Jurkat, Clone E6-1 (cell line): ENCODE measurements at regions not wholly inside any gene's neighbourhood (a gene's known extent, or its start where the extent isn't known, plus 50 kb on each side); places are given as distances from the start of the nearest gene placed in this dataset.
"Not testable (repeated sequence)": the region's sequence is repeated elsewhere in the genome, so short reads cannot be mapped to it uniquely, and the experiment has no call there.

Experiments used
- DNase-seq: peaks from one replicate; pipeline ENCODE4 v3.0.0-alpha.2; 2011; ENCODE audit warnings: low read depth, low spot score
- H3K4me3 ChIP-seq: 2 replicates; pipeline ENCODE4 v1.5.1; 2011; ENCODE audit warnings: mild to moderate bottlenecking, low read length, control low read depth, moderate library complexity

DNA sequence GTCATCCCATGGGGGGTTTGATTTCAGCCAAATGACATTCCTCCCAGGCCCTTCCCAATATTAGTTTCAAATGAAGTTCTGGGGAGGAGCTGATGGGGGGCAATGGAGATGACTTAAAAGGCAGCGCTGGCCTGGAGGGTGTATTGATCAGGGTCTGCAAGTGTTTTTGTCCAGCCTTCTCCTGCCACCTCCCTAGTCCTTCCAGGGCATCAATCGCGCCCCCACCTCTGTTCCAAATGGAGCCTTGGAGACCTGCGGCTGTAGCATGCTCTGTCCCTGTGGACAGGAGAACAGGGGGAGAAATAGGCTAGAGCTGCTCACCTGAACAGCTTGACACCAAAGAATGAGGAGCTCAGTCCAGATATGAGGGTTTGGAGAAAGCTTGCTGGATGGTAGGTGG, 386.8 kb upstream of the PODXL start:
- no peak overlapping the region for H3K4me3 ChIP-seq
- no peak for DNase-seq

DNA sequence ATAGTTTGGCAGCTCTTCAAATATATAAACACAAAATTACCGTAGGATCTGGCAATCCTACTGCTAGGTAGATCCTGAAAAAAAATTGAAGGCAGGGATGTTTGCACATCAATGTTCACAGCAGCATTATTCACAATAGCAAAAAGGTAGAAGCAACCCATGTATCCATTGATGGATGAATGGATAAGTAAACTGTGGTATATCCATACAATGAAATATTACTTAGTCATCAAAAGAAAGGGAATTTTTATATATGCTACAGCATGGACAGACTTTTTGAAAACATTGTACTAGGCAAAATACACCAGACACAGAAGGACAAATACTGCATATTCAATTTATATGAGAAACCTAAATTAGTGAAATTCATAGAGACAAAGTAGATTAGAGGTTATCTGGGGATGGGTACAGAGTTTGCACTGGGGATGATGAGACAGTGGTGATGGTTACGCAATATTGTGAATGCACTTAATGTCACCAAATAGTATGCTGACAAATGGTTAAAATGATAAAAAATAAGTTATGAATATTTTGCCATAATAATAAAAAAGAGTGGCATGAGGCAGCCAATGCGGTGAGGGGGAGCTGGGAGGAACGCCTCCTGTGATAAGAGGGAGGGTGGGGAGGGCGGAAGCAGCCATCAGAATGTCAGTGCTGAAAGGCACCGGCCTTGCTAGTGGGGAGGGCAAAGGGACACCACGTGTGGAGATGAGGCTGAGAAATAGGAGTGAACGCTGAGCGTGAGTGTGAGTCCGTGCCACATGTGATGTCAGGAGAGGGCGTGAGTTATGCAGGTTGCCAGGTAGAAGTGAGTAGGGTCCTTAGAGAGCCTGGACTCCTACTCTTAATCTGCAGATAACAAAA, 386.1 kb upstream of the PODXL start:
- no peak for DNase-seq
- H3K4me3 ChIP-seq = no peak overlapping the region

DNA sequence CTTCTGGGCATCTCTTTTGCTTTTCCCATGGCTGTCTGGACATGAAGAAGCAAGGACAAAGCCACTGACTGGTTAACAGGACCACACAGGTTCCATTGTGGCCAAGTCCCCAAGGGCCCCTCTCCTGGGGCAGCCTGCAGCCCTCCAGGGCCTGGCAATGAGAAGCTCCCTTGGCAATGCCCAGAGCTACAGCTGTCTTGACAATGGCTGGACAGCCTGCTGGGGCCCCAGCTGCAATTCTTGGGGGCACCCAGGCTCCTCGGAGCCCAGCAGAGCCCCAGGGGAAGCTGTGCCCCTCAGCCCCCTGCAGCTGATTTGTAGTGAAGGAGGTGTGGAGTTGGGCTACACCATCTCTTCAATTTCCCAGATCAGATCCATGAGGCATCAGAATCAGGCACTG, 384.9 kb upstream of the PODXL start:
- no peak overlapping the region for H3K4me3 ChIP-seq
- DNase-seq = no peak

DNA sequence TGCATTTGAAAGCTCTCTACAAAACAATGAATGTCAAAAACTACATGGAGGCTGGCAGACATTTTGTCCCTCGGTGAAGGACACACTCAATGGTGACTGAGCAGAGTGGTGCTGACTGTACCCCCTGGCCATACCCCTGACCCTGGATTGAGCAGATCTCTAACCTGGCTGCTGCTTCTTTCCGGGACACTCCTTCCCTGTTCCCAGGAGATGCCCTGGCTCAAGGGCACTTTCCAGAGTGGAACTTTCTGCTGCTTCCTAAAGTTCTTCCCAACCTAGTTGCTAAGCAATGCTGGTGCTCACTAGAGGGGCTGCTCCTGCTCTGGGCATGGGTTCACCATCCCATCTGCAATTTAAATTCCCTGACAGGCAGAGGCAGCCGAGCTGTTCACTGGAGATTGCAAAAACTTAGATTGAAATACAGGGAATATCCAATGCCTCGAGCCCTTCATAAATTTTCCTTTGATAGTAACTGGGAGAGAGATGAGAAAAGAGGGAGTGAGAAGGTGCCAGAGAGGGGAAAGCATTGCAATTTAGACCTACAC, 384.3 kb upstream of the PODXL start:
- no peak overlapping the region for H3K4me3 ChIP-seq

DNA sequence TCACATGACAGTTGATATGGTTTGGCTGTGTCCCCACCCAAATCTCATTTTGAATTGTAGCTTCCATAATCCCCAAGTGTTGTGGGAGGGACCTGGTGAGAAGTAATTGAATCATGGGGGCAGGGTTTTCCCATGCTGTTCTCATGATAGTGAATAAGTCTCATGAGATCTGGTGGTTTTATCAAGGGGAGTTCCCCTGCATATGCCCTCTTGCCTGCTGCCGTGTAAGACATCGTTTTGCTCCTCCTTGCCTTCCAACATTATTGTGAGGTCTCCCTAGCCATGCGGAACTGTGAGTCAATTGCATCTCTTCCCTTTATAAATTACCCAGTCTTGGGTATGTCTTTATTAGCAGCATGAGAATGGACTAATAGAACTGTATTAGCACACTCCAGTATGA, 382.4 kb upstream of the PODXL start:
- not testable (repeated sequence) for H3K4me3 ChIP-seq, DNase-seq

More for the DNA sequence above, 384.3 kb upstream of the PODXL start:
- DNase-seq = no peak

DNA sequence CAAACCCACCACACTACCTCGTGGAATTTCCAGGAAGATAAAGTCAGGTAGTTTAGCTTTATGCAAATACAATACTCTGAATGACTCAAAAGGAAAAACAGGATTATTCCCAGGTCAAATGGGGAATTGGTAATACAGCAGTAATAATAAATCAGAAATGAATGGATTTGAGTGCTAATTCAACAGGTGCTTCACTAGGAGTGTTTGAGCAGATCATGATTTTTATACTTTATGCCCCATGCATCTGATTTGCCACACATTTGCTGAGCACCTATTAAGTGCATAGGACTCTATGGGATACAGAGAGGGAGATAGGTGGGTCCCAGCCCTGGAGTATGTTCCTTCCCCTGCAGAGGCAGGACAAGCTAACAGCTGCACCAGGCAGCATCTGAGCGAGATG, 381.4 kb upstream of the PODXL start:
- no peak for DNase-seq
- H3K4me3 ChIP-seq = no peak overlapping the region

DNA sequence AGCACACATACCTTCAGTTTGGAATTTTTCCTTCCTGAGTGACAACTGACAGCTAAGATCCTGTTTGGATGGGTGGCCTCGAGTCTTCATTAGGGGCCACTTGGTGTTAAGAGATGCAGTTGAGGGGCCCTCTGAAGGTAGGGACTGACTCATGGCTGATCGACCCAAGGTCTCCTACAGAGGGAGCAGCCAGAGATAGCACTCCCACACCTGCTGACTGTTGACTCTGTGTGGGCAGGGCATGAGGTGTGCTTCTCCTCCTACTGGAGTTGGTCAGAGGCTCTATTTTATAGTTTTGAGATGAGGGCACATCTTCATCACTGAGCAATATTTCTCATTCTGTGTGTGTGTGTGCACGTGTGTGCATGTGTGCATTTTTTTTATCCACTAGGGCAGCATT, 378.8 kb upstream of the PODXL start:
- H3K4me3 ChIP-seq = no peak overlapping the region
- DNase-seq = no peak

DNA sequence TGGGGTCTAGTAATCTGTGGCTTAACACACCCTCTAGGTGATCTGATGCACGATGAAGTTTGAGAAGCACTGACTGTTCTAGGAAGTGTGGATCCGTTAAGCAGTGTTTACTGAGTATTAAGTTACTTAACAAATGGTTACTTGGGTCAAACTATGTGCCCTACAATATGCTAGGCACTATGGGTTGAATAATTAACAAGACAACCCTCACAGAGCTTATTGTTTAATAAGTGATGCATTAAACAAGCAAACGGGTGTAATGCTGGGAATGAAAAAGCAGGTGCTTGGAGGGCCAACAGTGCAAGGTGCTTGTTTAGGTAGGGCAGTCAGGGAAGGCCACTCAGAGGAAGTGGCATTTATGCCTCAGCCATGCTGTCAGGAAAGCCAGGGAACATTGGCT, 378.0 kb upstream of the PODXL start:
- no peak for DNase-seq
- no peak overlapping the region for H3K4me3 ChIP-seq

DNA sequence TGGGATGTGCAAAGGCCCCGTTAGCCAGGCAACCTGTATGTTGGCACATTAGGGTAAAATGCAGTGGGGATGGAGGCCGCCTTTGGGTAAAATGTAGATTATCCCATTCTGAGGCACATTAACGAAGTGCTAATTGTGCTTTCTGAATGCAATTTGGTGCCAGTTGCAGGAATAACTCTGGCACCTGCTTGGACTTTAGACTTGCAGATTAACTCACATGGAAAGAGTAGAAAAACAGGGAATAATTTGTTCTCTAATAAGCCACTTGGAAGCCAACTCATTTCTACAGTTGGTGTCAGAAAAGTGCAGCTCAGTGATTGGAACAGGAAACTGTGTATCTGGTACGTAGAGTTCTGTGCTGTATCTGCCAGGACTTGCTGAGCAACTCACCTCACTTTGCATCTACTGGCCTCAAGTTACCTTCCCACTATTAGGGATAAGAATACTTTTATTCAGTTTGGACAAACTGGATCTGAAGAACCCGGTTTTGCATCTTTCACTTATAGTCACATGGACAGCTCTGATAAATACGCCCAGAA, 377.4 kb upstream of the PODXL start:
- no peak for DNase-seq
- H3K4me3 ChIP-seq = no peak overlapping the region

DNA sequence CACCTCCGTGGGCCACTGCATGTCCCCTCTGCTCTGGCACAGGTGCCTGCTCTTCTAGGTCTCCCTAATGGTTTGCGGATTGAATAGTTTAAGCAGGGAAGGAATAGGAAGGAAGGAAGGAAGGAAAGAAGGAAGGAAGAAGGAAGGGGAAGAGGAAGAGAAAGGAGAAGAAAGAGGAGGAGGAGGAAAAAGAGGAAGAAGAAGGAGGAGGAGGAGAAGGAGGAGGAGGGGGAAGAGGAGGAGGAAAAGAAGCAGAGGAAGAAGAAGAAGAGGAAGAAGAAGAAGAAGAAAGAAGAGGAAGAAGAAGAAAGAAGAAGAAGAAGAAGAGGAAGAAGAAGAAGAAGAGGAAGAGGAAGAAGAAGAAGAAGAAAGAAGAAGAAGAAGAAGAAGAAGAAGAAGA, 376.8 kb upstream of the PODXL start:
- not testable (repeated sequence) for H3K4me3 ChIP-seq, DNase-seq

DNA sequence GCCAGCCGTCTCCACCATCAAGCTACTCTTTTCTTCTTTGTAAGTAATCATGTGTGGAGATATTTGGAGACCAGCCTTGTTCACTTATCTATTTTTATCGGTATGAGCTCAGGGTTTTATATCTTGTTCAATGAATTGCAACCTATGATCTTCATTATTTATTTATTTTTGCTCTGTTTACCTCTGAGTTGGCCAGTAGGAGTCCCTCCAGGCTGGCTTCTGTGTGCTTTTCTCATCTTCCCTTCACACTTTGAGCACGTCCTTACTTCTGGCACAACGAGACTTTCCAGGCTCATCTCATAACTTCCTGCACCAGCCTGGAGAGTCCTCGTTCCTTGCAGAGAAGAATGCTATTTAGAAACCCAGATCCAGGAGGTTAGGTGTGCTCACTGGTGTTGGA, 375.8 kb upstream of the PODXL start:
- DNase-seq = no peak
- H3K4me3 ChIP-seq = no peak overlapping the region

DNA sequence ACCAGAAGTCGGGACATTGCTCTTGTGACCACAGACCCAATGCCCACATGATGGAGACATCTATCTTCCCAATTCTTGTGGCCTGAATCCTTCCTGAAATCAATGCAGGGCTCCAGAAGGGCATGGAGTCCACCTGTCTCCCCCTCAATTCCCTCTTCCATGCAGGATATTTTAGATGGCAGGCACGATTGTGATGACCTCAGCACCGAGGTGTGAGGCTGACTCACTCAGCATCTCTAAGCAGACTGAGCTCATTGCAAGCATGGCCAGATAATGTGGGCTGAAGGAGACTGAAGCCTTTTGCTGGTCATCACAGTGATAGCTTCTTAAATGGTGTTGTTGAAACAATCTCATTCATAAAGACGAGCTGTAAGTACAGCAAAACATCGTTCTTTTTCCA, 374.9 kb upstream of the PODXL start:
- H3K4me3 ChIP-seq = no peak overlapping the region
- DNase-seq = no peak

DNA sequence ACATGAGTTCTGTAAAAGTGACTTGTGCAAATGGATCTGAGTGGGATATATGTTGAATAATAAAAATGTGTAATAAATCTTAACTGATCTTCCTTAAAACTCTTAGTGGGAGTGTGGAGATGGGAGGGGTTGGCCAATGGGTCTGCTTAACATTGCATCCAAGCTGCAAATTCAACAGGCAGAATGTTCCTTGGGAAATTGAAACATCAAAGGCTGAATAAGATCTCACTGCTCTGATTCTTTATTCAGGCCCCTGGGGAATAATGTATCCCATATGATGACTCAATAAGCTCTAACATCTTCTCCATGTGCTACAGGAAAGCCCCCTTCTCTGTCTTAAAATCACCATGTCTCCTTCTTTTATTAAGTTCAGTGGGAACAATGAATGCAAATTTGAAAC, 373.2 kb upstream of the PODXL start:
- H3K4me3 ChIP-seq = no peak overlapping the region
- DNase-seq = no peak

DNA sequence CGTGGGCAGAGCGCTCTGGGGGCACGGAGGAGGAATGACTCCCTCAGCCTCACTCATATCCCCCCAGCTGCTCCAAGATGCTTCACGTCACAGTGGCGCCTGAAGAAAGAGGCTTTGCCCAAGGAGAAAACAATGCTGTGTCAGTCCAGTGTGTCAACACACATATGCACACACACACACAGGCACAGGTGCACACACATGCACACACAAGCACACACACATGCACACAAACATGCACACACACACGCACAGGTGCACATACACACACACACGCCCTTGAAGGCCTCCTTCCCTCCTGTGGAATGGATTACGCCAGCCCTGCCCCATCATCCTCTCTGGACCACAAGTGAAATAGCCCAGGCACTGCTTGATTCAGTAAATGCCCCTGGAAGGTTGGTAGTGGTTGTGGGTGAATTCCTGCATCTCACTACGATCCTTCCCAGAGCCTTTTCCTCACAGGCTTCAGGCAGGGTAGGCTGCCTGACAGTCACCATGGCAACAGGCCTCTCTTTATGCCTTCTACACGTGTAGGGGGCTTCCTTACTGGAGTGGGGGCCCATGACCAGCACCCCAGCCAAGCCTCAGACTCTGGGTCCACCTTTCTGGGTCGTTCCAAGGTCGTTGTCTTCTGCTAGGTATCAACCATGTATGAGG, 371.5 kb upstream of the PODXL start:
- no peak overlapping the region for H3K4me3 ChIP-seq
- DNase-seq = no peak

DNA sequence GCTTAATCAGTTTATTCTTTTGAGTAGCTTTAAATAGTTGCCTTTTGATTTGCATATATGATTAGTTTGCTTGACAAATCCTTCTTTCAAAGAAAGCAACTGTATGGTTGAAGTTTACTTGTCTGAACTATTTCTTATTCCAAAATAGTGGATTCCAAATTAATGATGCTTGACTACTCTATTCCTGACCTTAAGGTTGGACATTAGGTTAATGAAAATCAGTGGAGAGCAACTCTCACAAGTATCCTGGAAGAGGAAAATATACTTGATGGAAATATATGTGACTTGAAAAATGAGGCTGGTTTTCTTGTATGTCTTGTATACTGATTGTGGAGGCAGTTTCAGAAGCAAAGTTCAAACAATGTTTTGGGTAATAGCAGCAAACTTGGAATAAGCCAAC, 369.2 kb upstream of the PODXL start:
- H3K4me3 ChIP-seq = no peak overlapping the region
- DNase-seq = no peak

DNA sequence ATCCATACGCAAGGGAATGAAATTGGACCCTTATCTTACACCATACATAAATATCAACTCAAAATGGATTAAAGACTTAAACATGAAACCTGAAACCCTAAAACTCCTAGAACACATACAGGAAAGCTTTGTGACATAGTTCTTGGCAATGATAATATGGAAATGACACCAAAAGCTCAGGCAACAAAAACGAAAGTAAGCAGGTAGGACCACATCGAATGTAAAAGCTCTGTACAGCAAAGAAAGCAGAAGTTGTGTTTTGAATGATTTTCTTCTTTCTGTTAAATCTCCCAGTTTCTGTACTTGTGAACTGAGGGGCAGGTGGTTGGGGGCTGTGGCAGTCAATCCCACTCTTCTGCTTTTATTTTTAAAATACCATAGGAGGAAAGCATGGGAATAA, 368.4 kb upstream of the PODXL start:
- DNase-seq = no peak
- H3K4me3 ChIP-seq = peak overlapping the region; percentile 24

DNA sequence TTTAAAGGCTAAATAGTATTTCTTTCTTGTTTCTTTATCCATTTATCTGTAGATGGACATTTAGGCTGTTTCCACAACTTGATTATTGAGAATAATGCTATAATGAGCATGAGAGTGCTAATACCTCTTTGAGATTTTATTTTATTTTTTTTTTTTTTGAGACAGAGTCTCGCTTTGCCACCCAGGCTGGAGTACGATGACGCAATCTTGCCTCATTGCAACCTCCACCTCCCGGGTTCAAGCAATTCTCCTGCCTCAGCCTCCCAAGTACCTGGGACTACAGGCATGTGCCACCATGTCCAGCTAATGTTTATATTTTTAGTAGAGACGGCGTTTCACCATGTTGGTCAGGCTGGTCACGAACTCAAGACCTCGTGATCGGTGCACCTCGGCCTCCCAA, 366.5 kb upstream of the PODXL start:
- not testable (repeated sequence) for DNase-seq, H3K4me3 ChIP-seq

DNA sequence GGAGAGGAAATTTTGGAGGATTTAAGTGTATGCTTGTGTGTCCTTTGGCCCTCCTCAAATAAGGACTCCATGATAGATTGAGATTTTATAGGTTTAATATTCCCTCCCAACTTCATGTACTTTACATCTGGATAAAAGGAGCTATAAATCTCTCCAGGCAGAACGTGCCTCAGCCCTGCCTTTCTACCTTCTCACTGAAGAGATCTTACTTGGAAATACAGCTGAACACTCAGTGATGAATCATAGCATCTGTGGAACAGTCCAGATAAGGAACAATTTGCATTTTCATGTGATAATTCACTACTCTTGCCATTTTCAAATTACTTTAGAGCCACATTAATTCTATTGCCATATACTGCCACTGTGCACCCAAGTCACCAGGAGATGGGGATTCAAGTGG, 364.6 kb upstream of the PODXL start:
- H3K4me3 ChIP-seq = no peak overlapping the region
- DNase-seq = no peak

DNA sequence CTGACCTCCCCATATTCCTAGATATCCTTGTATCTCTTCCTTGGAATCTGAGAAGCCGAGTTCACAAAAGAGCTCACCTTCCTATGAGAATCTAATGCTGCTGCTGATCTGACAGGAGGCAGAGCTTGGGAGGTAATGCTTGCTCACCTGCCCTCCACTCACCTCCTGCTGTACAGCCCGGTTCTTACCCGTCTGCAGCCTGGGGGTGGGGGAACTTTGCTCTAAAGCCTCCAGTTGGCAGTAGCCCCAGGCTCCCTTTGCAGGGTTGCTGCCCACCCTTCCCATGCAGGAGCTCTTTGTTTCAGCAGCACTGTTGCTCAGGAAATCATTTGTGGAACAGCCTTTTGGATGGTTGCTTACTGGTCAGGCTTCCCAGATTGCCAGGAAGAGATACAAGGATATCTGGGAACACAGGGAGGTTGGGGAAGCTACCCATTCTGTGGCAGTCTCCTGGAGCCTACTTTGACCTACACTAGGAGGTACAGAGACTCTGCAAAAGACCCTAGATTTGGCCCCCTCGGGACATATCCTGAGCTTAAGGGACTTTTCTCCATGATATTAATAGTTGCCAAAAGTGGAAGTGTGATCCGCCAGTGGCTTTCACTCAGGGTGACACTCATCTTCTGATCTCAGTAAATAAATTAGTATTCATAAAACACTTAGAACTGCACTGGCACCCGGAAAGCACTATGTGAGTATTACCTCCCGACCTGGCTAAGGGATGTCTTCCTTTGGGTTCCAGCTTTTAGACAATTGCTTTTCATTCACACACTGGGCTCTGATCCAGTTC, 363.7 kb upstream of the PODXL start:
- DNase-seq = no peak

DNA sequence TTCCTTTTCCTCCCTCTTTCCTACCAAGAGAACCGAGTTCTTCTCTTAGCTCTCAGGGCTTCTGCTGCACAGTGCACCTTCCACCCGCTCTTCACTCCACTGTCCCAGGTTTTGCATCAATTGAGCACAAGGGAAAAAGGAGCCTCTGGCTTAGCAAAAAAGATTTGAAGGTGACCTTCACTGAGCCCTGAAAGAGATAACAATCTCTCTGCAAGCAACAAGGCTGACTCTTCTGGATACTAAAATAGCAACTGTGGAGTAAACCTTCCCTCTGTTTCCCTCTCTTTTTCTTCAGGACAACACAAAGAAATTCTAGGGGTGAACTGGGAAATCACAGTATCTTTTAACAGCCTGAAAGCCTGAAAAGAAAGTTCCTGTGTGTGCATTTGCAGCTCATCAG, 354.7 kb upstream of the PODXL start:
- DNase-seq = no peak
- H3K4me3 ChIP-seq = no peak overlapping the region

More for the DNA sequence above, 363.7 kb upstream of the PODXL start:
- H3K4me3 ChIP-seq = no peak overlapping the region
